Choroid plexus epithelial cell (primary cell): ENCODE measurements at regions not wholly inside any gene's neighbourhood (a gene's known extent, or its start where the extent isn't known, plus 50 kb on each side); places are given as distances from the start of the nearest gene placed in this dataset.
A peak's percentile ranks its signal among the peaks of the same experiment; 100 is the strongest.

Experiments used
- DNase-seq: peaks from one replicate; pipeline ENCODE4 v3.0.0-alpha.2; 2010; ENCODE audit warnings: low read depth
- H3K4me3 ChIP-seq: 2 replicates; pipeline ENCODE4 v1.5.1; 2011; ENCODE audit warnings: low read depth, mild to moderate bottlenecking, control low read depth, low read length, moderate library complexity
- TF ChIP-seq, protein P1 (sequence below): conservative IDR thresholded peaks from 2 replicates; pipeline ENCODE4 v1.5.1; 2011; ENCODE audit warnings: low read depth, mild to moderate bottlenecking, control low read depth, inconsistent platforms, low read length, moderate library complexity

DNA sequence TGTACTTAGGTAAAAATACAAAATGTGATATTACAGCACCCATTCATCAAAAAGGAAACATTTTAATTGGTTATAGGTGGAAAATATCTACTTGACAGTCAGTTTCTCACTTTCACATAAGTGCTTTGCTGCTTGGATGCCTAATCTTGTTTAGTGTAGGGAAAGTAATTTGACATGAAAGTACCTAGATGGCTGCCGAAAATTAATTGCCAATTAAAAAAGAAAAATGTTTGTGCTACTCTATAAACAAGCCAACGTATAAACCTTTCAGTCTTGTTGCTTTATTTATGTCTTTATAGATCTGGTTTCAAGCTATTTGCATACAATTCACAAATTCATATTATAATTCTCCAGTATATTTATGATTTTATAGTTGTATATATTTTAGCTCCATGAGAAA is 729.9 kb downstream of the DACH1 start:
- TF ChIP-seq, protein P1, sequence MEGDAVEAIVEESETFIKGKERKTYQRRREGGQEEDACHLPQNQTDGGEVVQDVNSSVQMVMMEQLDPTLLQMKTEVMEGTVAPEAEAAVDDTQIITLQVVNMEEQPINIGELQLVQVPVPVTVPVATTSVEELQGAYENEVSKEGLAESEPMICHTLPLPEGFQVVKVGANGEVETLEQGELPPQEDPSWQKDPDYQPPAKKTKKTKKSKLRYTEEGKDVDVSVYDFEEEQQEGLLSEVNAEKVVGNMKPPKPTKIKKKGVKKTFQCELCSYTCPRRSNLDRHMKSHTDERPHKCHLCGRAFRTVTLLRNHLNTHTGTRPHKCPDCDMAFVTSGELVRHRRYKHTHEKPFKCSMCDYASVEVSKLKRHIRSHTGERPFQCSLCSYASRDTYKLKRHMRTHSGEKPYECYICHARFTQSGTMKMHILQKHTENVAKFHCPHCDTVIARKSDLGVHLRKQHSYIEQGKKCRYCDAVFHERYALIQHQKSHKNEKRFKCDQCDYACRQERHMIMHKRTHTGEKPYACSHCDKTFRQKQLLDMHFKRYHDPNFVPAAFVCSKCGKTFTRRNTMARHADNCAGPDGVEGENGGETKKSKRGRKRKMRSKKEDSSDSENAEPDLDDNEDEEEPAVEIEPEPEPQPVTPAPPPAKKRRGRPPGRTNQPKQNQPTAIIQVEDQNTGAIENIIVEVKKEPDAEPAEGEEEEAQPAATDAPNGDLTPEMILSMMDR: no peak
- DNase-seq: no peak
- no peak overlapping the region for H3K4me3 ChIP-seq

DNA sequence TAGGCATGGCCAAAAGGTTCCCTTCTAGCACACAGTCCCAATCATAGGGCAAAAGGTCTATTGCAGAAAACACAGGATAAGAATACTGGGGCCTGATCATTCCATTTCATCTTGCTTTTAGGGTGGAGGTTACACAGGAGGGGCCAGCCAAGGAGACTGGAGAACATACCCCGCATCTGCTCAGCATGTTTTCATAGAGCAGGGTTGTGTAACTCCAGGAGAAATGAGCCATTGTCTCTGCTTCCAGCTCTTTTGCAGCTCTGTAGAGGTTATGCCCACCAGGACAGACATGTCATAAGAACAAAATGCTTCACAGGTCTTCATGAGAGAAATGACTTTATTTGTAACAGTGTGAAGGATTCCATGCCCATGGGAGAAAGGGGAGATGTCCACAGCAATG is 742.8 kb downstream of the DACH1 start:
- TF ChIP-seq, protein P1: no peak
- H3K4me3 ChIP-seq: no peak overlapping the region
- DNase-seq: no peak

DNA sequence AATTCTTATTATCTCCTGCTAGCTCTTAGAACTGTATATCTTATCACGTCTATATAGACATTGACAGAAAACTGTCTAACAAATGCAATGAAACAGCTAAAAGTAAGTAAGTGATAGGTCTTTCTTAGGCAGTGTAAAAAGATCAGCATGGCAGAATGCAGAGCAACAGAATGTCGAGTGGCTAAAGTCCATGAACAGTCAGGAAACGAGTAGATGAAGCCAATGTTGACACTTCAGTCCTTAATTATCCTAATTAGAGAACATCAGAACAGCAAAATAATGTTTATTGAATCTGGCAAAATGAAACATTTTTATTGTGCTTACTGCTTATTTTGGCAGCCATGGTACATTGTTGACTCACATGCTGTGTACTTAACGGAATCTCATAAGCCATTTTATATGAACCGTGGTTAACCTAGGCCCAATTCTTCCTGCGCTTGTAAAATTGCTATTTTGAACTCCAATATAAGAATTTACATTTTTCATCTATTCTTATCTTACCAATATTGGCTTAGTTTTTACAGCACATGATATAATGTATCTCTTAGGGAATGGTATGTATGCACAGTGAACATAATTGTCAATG is 748.1 kb downstream of the DACH1 start:
- no peak overlapping the region for H3K4me3 ChIP-seq
- TF ChIP-seq, protein P1: no peak
- no peak for DNase-seq

DNA sequence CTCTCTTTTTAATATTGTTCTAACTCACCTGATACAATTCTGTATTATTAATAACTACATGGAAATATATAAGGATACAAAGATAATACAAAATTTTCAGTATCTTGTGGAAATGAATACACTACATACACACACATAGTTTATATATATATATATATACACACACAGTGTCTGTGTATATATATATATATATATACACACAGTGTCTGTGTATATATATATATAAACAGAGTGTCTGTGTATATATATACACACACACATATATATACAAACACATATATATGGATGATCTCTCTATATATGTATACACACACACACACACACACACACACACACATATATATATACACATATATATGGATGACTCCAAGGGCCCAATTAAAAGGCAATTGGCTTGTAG is 749.1 kb downstream of the DACH1 start:
- no peak for DNase-seq
- TF ChIP-seq, protein P1: no peak
- no peak overlapping the region for H3K4me3 ChIP-seq

DNA sequence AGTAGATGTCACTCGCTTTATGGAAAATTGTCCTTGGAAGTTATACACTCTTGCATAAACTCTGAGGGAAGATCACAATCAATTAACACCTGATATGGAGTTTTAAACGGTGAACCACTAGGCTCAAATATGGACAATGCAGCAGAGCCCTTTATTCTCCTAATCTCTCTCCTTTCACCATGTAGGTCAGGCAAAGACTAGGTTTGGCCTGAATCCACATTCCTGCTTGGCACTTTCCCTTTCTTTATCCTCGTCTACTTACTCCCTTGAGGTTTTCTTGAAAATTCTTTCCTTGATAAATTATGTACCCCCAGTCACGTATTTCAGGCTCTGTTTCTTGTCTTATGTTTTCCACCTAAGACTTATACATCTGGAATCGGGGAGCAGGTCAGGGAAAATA is 751.7 kb downstream of the DACH1 start:
- no peak overlapping the region for H3K4me3 ChIP-seq
- TF ChIP-seq, protein P1: no peak
- peak; percentile 2 for DNase-seq

DNA sequence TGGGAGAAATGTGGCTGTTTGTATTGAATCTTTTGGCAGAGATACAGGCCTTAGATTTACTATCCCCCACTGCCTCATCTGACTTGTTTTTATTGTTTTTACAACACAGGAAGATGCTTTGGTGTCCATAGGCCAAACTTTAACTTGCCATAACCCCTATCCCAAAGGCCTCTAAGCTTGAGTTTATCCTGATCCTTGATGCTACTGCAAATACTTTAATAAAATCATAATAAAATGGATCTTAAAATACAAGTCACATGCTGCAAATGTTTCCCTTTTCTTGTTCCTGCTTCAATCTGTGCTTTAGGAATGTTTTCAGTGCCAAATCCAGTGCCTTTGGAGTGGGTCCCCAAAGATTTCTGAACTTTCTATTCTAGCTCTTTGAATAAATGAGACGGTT is 770.6 kb downstream of the DACH1 start:
- H3K4me3 ChIP-seq: no peak overlapping the region
- no peak for DNase-seq

DNA sequence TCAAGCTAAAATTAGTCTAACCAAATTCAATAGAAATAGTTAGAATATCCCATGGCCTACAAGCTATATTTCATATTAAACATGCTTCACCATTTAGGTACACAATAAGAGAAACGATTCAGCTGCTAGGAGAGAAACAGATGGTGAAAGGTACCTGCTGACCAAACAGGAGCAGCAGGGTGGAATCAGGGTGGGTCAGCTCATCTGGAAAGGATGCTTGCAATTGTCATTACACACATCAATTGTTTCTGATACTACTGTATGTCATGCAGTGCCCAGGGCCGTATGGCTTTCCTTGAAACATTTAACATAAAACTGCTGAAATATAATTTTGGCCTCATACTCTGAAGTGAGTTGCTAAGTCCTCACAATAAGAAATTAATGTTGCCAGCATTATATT is 776.0 kb downstream of the DACH1 start:
- no peak for DNase-seq
- TF ChIP-seq, protein P1: no peak

More for the DNA sequence above, 770.6 kb downstream of the DACH1 start:
- TF ChIP-seq, protein P1: no peak

More for the DNA sequence above, 776.0 kb downstream of the DACH1 start:
- no peak overlapping the region for H3K4me3 ChIP-seq
